H7 (cell line): ENCODE measurements at regions not wholly inside any gene's neighbourhood (a gene's known extent, or its start where the extent isn't known, plus 50 kb on each side); places are given as distances from the start of the nearest gene placed in this dataset.
"Not testable (repeated sequence)": the region's sequence is repeated elsewhere in the genome, so short reads cannot be mapped to it uniquely, and the experiment has no call there.

Experiments
- DNase-seq: peaks from one replicate; pipeline ENCODE4 v3.0.0; 2012
- H3K27me3 ChIP-seq: 2 replicates; pipeline ENCODE4 v1.6.0; 2011; ENCODE audit warnings: mild to moderate bottlenecking, low read length; ENCODE audit not compliant: control insufficient read depth, insufficient read depth
- H3K36me3 ChIP-seq: replicated peaks from 2 replicates; pipeline ENCODE4 v1.5.1; 2011; ENCODE audit warnings: low read length; ENCODE audit not compliant: control insufficient read depth, insufficient read depth
- H3K4me3 ChIP-seq: 2 replicates; pipeline ENCODE4 v1.5.1; 2011; ENCODE audit warnings: low read depth, mild to moderate bottlenecking, control low read depth, low read length, moderate library complexity; ENCODE audit not compliant: insufficient read depth

DNA sequence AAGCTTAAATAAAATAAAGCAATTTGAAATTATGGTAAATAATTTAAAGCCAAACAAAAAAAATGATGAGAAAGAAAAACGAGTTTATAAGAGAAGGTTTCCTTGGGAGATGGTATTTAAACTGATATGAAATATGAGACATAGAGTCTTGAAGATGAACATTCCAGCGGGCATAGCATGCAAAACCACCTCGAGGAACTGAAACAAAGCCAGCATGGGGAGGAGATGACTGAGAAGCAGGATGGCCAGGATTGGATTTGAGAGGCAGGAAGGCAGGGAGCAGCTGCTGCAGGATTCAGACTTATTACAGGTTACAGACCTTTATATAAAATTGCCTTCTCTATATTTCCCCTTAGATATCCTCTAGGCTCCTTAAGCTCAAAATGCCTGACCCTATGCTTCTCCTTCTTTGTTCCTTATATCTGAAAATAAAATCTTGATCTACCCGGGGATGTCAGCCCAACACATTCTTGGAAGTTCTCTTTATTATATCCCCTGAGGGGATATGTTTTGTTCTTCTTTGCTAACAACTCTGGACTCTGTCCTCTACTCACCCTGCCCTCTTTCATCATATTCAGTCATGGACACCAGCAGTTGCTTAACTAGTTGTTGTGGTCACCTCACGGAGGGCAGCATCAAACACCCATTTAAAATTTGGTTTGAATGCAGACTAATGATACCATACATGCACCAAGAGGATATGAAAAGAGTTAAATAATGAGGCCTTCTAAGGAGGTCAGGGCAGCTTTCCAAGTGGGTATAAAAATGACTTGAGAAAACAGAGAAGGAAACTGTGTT is 719.1 kb upstream of the B3GALT2 start:
- Histone ChIP-seq H3K4me3 (no peak overlapping the region), H3K27me3 (no peaks in the 10 kb centered on the region), H3K36me3 (no peaks in the 10 kb centered on the region)
- no peak for DNase-seq

DNA sequence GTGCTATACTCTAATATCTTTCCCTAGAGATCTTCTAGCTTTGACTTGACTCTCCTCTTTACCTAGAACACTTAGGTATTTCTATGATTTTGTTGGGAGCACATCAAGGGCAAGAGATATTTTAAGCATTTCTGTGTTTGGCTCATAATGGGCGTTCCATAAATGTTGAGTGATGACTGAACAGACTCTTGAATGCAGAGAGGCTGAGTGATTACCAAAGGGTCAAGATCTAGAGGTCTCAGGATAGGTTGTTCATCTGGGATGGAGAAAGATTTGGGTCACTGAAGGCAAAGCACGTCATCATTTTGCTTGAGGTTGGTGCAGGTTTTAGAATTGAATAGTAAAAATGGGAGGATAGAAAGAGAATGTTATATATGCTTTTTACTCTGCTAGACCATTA is 705.4 kb upstream of the B3GALT2 start:
- no peak for DNase-seq
- Histone ChIP-seq H3K36me3 (no peaks in the 10 kb centered on the region), H3K27me3 (no peaks in the 10 kb centered on the region), H3K4me3 (no peak overlapping the region)

DNA sequence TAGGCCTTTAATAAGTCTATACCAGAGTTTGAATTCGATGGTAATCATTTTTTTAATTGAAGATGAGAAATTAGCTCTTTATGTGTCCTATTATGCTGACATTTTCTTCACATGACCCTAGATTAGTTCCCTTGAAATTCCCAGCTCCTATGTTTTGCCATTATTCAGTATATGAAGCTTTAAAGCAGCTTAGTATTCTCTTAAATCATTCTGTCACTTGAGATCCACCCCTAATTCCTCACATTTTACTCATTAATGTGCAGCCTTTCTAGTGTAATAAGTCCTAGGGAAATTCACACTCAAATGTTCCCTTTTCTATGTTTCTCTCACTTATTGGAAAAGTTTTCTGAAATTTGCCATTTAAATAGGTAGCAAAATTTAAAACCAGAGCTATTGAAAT is 704.5 kb upstream of the B3GALT2 start:
- no peak overlapping the region for H3K4me3 ChIP-seq
- H3K36me3 ChIP-seq = no peaks in the 10 kb centered on the region
- no peaks in the 10 kb centered on the region for H3K27me3 ChIP-seq
- DNase-seq = no peak

DNA sequence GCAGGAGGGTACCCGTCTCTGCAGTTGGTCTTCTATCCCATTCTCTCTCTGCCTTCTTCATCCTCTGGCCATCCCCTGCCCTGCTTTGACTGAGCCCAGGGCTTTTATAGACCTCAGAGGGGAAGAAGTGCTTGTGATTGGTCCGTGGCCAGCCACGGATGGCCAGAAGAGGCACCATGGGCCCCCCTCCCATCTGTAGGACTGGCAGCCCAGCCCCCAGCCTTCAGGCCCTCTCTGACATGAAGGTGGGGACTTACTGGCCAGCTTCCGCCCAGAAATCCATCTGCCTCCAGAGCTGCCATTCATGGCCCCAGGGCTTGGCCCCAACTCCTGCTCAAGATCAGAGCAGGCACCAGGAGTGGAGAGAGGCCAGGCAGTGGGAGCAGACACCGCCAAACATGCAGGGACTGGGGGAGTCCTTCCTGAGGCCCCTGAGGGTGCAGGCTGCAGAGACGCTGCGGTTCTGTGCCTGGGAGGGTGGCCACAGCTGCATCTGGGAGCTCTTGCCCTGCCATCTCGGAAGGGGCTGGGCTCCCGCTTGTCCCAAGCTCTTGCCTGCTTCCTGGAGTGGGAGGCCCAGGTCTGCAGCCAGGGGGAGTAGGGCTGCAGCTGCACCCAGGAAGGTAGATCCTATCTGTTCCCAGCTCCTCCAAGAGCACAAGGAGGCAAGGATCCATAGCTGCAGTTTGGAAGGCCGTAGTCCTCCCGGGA is 698.6 kb upstream of the B3GALT2 start:
- Histone ChIP-seq H3K27me3 (no peaks in the 10 kb centered on the region), H3K4me3 (no peak overlapping the region), H3K36me3 (no peaks in the 10 kb centered on the region)
- peak; percentile 8 for DNase-seq

DNA sequence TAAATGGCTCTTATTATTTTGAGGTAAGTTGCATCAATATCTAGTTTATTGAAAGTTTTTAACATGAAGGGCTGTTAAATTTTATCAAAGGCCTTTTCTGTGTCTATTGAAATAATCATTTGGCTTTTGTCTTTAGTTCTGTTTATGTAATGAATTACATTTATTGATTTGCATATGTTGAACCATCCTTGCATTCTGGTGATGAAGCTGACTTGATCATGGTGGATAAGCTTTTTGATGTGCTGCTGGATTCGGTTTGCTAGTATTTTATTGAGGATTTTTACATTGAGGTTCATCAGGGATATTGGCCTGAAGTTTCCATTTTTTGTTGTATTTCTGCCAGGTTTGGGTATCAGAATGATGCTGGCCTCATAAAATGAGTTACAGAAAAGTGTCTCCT is 691.5 kb upstream of the B3GALT2 start:
- H3K36me3 ChIP-seq, H3K27me3 ChIP-seq, DNase-seq, H3K4me3 ChIP-seq: not testable (repeated sequence)

DNA sequence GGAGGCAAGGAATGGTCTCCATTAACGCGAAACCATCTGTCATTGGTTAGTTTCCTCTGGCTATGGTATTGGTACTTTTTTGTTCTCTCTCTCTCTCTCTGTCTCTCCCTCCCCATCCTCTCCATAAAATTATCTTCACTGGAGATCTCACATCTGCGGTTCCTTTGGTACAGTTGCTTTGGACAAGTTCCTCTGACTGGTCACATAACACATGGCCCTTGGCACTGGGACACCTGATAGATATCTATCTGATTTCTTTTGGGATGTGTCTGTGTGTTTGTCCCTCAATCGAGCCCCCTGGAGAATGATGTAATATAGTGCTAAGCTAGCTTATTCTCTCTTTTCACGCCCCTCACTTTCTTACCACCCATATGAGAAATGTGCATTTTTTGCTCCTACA is 682.0 kb upstream of the B3GALT2 start:
- no peak for DNase-seq
- no peak overlapping the region for H3K4me3 ChIP-seq
- H3K36me3 ChIP-seq = no peaks in the 10 kb centered on the region
- H3K27me3 ChIP-seq = no peaks in the 10 kb centered on the region

DNA sequence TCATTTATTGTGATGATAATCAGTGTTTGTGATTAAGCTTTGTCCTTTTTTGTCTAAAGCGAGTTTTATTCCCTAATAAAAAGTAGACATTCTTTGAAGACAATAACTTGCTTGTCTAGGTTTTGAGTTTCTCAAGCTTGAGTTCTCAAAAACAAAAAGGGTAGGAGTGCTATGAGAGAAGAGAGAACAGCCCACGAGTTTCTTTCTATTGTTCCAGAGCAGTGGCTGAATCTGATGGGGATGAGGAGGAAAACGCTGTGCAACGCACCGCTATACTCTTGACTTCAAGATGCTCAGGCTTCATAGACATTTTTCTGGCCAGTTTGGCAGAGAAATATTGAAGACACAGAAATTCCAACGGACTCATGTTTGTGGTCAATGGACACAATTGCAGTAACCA is 669.8 kb upstream of the B3GALT2 start:
- Histone ChIP-seq H3K27me3 (no peaks in the 10 kb centered on the region), H3K4me3 (no peak overlapping the region), H3K36me3 (no peaks in the 10 kb centered on the region)
- DNase-seq = no peak

DNA sequence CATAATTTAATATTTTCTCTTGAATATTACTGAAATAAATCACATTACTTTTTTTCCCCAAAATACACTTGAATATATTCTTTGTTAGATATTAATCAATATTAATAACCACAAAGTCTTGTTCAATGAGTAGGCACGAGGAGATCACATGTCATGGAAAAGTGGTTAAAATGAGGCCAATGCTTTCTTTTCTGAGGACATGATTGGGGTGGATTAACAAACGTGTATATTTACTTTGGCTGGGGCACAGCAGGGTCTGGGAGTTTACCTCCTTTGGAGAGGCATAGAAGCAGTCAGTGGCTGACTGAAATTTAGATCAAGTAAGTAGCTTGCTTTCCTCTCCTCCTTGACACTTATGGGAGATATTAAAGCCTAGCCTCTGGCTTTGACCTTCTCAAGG is 664.3 kb upstream of the B3GALT2 start:
- DNase-seq = no peak
- Histone ChIP-seq H3K36me3 (no peaks in the 10 kb centered on the region), H3K4me3 (no peak overlapping the region)

DNA sequence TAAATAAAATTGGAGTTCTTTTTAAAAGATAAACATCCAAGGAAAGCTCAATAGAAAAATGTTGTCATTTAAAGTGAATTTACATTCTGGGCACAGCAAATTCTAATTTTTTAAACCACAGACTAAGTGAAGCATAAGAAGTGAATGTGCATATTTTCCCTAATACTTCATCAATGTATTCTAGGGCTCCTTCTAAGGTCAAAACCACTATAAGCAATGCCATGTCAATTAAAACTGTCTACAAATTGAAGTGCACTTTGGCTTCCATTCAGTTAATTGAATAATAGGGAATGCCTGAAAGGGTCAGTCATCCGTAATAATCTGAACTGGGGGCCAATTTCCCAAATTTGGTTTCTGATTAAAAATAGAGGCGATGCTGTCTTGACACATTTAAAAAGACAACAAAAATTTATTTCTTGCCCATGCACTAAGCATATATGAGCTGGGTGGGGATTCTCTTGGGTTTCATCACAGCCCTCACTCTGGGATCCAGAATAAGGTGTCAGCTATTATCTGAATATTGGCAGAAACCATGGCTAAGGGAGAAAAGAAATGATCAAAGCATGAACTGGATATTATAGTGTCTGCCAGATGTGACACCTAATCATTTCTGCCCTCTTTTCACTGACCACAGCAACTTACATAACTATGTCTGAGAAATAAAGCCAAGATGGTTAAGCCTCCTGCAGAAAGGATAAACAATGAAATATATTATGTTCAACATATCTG is 660.6 kb upstream of the B3GALT2 start:
- DNase-seq = no peak
- Histone ChIP-seq H3K36me3 (no peaks in the 10 kb centered on the region), H3K4me3 (no peak overlapping the region), H3K27me3 (no peaks in the 10 kb centered on the region)

More for the DNA sequence above, 664.3 kb upstream of the B3GALT2 start:
- no peaks in the 10 kb centered on the region for H3K27me3 ChIP-seq

DNA sequence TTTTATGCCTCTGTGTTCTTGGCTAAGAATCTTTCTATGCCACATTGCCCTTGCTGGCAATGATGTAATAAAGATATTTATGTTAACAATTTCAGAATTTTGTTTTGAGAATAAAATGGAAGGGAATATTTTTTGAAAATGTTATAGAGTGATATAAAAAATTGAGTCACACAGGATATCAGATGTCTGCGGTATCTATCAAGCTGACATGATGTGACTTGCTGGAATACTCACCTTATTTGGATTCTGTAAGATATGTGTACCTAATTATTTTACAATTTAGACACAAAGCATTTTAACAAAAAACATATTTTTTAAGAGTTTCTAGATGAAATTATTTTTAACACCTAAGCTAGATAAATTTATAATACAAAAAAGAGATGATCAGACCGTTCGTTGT is 660.0 kb upstream of the B3GALT2 start:
- H3K4me3 ChIP-seq = no peak overlapping the region
- H3K36me3 ChIP-seq = no peaks in the 10 kb centered on the region
- no peaks in the 10 kb centered on the region for H3K27me3 ChIP-seq
- DNase-seq = no peak

DNA sequence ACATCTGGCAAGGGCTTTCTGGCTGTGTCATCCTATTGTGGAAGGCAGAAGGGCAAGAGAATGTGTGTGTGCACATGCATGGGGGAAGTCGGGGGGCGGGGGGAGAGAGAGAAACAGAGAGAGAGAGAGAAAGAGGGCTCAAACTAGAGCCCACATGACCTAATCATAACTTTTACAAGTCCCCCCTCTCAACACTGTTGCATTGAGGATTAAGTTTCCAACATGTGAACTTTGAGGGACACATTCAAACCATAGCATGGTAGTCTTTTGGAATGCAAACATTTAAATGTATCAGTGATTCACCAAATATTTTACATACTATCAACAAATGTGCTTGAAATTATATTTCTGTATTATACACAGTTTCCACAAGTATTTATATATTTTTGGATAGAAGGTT is 655.4 kb upstream of the B3GALT2 start:
- DNase-seq = no peak
- no peak overlapping the region for H3K4me3 ChIP-seq
- no peaks in the 10 kb centered on the region for H3K27me3 ChIP-seq
- H3K36me3 ChIP-seq = no peaks in the 10 kb centered on the region

DNA sequence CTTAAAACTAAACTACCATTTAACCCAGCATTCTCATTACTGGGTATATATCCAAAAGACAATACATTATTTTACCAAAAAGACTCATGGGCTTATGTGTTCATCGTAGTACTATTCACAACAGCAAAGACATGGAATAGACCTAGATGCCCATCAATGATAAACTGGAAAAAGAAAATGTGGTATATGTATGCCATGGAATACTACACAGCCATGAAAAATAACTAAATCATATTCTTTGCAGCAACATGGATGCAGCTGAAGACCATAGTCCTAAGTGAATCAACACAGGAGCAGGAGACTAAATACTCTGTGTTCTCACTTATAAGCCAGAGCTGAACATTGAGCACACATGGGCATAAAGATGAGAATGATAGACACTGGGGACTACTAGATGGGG is 645.1 kb upstream of the B3GALT2 start:
- no peaks in the 10 kb centered on the region for H3K36me3 ChIP-seq
- DNase-seq = no peak
- no peaks in the 10 kb centered on the region for H3K27me3 ChIP-seq
- no peak overlapping the region for H3K4me3 ChIP-seq

DNA sequence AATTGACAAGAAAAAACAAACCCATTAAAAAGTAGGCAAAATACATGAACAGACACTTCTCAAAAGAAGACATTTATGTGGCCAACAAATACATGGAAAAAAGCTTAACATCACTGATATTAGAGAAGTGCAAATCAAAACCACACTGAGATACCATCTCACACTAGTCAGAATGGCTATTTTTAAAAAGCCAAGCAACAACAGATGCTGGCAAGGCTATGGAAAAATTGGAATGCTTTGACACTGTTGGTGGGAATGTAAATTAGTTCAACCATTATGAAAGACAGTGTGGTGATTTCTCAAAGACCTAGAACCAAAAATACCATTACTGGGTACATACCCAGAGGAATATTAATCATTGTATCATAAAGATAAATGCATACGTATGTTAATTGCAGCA is 641.1 kb upstream of the B3GALT2 start:
- DNase-seq = no peak
- H3K36me3 ChIP-seq = no peaks in the 10 kb centered on the region
- H3K27me3 ChIP-seq = no peaks in the 10 kb centered on the region
- H3K4me3 ChIP-seq = no peak overlapping the region

DNA sequence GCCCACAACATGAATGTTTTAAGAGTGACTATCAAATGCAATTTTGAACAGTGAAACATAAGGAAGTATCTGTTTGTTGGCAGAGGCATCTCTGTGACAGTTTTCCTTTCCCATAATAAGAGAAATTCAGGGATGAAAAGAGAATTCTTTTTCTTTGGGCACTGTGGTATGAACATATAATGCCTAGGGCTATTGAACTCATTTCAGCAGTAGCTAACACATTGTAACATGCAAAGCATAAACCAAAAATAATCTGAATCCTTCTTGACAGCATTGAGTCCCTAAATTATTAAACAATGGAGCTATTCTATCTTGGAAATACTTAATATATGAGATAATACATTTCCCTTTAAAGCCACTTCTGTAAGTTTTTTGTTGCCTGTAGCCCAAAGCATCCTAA is 633.0 kb upstream of the B3GALT2 start:
- Histone ChIP-seq H3K4me3 (no peak overlapping the region), H3K27me3 (no peaks in the 10 kb centered on the region), H3K36me3 (no peaks in the 10 kb centered on the region)
- no peak for DNase-seq

DNA sequence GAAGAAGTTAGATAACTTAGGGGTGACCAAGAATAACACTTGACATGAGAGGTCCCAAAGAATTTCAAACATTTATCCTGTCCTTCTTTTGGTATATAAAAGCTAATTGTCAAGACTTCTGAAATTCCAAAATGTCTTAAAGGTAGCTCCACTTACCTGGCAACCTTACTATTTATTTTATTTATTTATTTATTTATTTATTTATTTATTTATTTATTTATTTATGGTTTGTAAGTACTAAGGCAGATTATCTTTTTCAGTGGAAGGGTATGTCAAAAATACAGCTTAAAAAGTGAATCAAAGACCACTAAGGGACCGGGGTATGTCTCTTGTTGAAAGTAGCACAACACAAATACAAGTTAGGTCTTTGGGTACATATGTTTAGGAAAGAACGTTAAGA is 620.8 kb upstream of the B3GALT2 start:
- no peak for DNase-seq
- Histone ChIP-seq H3K27me3 (no peaks in the 10 kb centered on the region), H3K36me3 (no peaks in the 10 kb centered on the region), H3K4me3 (no peak overlapping the region)
